HEK293T (cell line): ENCODE measurements at regions not wholly inside any gene's neighbourhood (a gene's known extent, or its start where the extent isn't known, plus 50 kb on each side); places are given as distances from the start of the nearest gene placed in this dataset.

Experiments
- BHLHE40 ChIP-seq: fragments of 450-650 bp; IDR thresholded peaks from 2 replicates; pipeline ENCODE4 v1.6.1; 2016; ENCODE audit warnings: mild to moderate bottlenecking, moderate library complexity, borderline replicate concordance
- ELF4 ChIP-seq: fragments of 450-650 bp; IDR thresholded peaks from 2 replicates; pipeline ENCODE4 v1.6.1; 2017; ENCODE audit warnings: antibody characterized with exemption
- FOXA1 ChIP-seq: fragments of 450-650 bp; IDR thresholded peaks from 2 replicates; pipeline ENCODE4 v1.6.1; 2016; ENCODE audit warnings: mild to moderate bottlenecking
- FOXK2 ChIP-seq: fragments of 450-650 bp; IDR thresholded peaks from 2 replicates; pipeline ENCODE4 v1.6.1; 2016; ENCODE audit warnings: mild to moderate bottlenecking
- FOXM1 ChIP-seq: fragments of 450-650 bp; IDR thresholded peaks from 2 replicates; pipeline ENCODE4 v1.6.1; 2017; ENCODE audit warnings: mild to moderate bottlenecking, borderline replicate concordance
- HDGF ChIP-seq: fragments of 450-650 bp; IDR thresholded peaks from 2 replicates; pipeline ENCODE4 v1.6.1; 2017; ENCODE audit warnings: antibody characterized with exemption, borderline replicate concordance
- PKNOX1 ChIP-seq: fragments of 450-650 bp; IDR thresholded peaks from 2 replicates; pipeline ENCODE4 v1.6.1; 2016
- SP1 ChIP-seq: fragments of 450-650 bp; IDR thresholded peaks from 2 replicates; pipeline ENCODE4 v1.6.1; 2017
- TARDBP ChIP-seq: fragments of 450-650 bp; IDR thresholded peaks from 2 replicates; pipeline ENCODE4 v1.6.1; 2016

GRCh38 chr10:88120075-88120474 lies 256.6 kb downstream of the PTEN start:
- TF ChIP-seq BHLHE40 (no peak), TARDBP (no peak), PKNOX1 (no peak), SP1 (no peak), FOXA1 (no peak), FOXK2 (no peak), ELF4 (no peak), HDGF (no peak), FOXM1 (no peak)
